PC-9 (cell line): ENCODE measurements at regions not wholly inside any gene's neighbourhood (a gene's known extent, or its start where the extent isn't known, plus 50 kb on each side); places are given as distances from the start of the nearest gene placed in this dataset.

Source experiments
- BruUV-seq: library from RNA; stranded (reverse); fragments of 400-500 nt; replicated peaks from 2 replicates; lab custom pipeline; 2021; lab: Mats Ljungman, UMichigan
- CTCF ChIA-PET: fragments of 300-600 bp; sonication (Branson Sonifier 250); formaldehyde crosslinking; loops from one replicate; lab custom pipeline; 2022; ENCODE audit warnings: antibody characterized with exemption; lab: Charles Lee
- POLR2A ChIA-PET: fragments of 300-600 bp; sonication (Branson Sonifier 250); formaldehyde crosslinking; loops from one replicate; lab custom pipeline; 2022; ENCODE audit warnings: antibody characterized with exemption; ENCODE audit not compliant: unreplicated experiment; lab: Charles Lee
- DNase-seq, 2 experiments: peaks; one replicate each; pipeline versions ENCODE4 v3.0.0 to v3.0.0-alpha.2; 2015 to 2022; ENCODE audit warnings: mixed read lengths in 1 of 2
- H2AFZ ChIP-seq: fragments of 200-600 bp; sonication (generic); 2 replicates; pipeline ENCODE4 v1.8.1; 2017; ENCODE audit warnings: antibody characterized with exemption
- H3F3A ChIP-seq: fragments of 200-600 bp; sonication (generic); 2 replicates; pipeline ENCODE4 v1.8.1; 2017; ENCODE audit warnings: antibody characterized with exemption, mild to moderate bottlenecking, low read depth; ENCODE audit not compliant: insufficient read depth
- H3K27ac ChIP-seq: fragments of 200-600 bp; sonication (generic); 2 replicates; pipeline ENCODE4 v1.6.1; 2016; ENCODE audit warnings: mixed run types
- H3K27me3 ChIP-seq: fragments of 200-600 bp; sonication (generic); 2 replicates; pipeline ENCODE4 v1.6.1; 2016; ENCODE audit warnings: low read depth, mixed run types; ENCODE audit not compliant: insufficient read depth
- H3K36me3 ChIP-seq: fragments of 200-600 bp; sonication (generic); 2 replicates; pipeline ENCODE4 v1.6.1; 2016; ENCODE audit warnings: low read depth, mixed run types
- H3K4me1 ChIP-seq: fragments of 200-600 bp; sonication (generic); replicated peaks from 2 replicates; pipeline ENCODE4 v1.6.1; 2016; ENCODE audit warnings: mixed run types; ENCODE audit not compliant: insufficient read depth
- H3K4me2 ChIP-seq: fragments of 200-600 bp; sonication (generic); 2 replicates; pipeline ENCODE4 v1.6.1; 2017; ENCODE audit warnings: mixed run types
- H3K4me3 ChIP-seq: fragments of 200-600 bp; sonication (generic); 2 replicates; pipeline ENCODE4 v1.6.1; 2016; ENCODE audit warnings: mixed run types
- H3K79me2 ChIP-seq: fragments of 200-600 bp; sonication (generic); 2 replicates; pipeline ENCODE4 v1.6.1; 2017; ENCODE audit warnings: low read depth, mixed run types
- H3K9me2 ChIP-seq: fragments of 200-600 bp; sonication (generic); 2 replicates; pipeline ENCODE4 v1.8.1; 2017; ENCODE audit warnings: mild to moderate bottlenecking; ENCODE audit not compliant: insufficient read depth
- H3K9me3 ChIP-seq: fragments of 200-600 bp; sonication (generic); 2 replicates; pipeline ENCODE4 v1.8.1; 2016; ENCODE audit warnings: low read depth; ENCODE audit not compliant: insufficient read depth
- H4K20me1 ChIP-seq: fragments of 200-600 bp; sonication (generic); 2 replicates; pipeline ENCODE4 v1.8.1; 2017; ENCODE audit not compliant: insufficient read depth
- CTCF ChIP-seq: fragments of 200-600 bp; sonication (generic); conservative IDR thresholded peaks from 2 replicates; pipeline ENCODE4 v1.6.1; 2017; ENCODE audit warnings: mixed run types, antibody characterized with exemption, mild to moderate bottlenecking, moderate library complexity
- EZH2 ChIP-seq: fragments of 200-600 bp; sonication (generic); IDR thresholded peaks from 2 replicates; pipeline ENCODE4 v1.8.0; 2017; ENCODE audit warnings: antibody characterized with exemption, low read depth
- intact Hi-C: fragments of 100-400 bp; cut with micrococcal nuclease; formaldehyde crosslinking; loops from one replicate; pipeline ENCODE4 v1.10.0; 2022; ENCODE audit not compliant: unreplicated experiment

GRCh38 chr1:234662148-234662547 lies 52.2 kb upstream of the IRF2BP2 start:
- CTCF ChIA-PET = no interaction called here
- H3K27ac ChIP-seq = no peak overlapping the region

DNA sequence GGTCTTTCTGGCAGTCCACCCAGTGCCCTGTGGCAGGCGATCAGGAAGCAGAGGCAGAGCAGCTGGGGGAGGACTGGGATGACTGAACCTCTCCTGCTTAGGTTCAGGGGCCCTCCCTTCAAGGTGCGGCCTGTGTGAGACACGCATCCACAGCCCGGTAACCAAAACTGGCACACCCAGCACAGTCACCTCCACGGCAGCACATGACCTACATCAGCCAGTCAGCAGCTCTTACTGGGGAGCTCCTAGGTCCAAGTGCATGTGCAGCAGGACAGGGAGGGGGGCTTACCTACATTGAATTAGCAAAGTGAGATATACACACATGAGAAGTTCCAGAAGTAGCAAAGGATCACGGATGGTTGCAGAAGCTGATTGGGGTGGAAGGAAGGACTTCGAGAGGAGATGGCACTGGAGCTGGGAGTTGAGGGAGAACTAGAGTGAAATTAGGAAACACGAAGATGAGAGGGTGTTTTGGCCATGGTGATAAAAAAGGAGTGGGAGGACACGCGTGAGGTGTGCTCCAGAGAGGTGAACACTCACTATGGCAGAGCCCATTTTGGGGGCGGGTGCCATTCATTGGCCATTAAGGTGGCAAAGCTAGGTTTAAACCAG lies 51.4 kb upstream of the IRF2BP2 start:
- Histone ChIP-seq H3K4me1 (peaks cover 37% of the 10 kb centered on the region), H3K27ac (no peak overlapping the region), H3K27me3 (no peaks in the 10 kb centered on the region), H3K4me2 (no peak overlapping the region), H3K4me3 (no peak overlapping the region), H2AFZ (no peak overlapping the region), H4K20me1 (no peaks in the 10 kb centered on the region), H3K9me3 (no peaks in the 10 kb centered on the region), H3K36me3 (peaks cover 19% of the 10 kb centered on the region; the same call in 1 of the 2 replicates), H3K79me2 (peaks cover 46% of the 10 kb centered on the region), H3K9me2 (no peaks in the 10 kb centered on the region), H3F3A (peaks cover 36% of the 10 kb centered on the region)
- intact Hi-C loops = no loop called here
- ChIA-PET CTCF (no interaction called here), POLR2A (interaction anchor here (0.5 kb wide), 1 partner anchor 63 kb away, joined by 5 read pairs; no protein-coding TSS in a partner anchor)
- BruUV-seq = no TSS peak
- no peak for DNase-seq
- TF ChIP-seq EZH2 (no peak), CTCF (no peak)

More at GRCh38 chr1:234662148-234662547, 52.2 kb upstream of the IRF2BP2 start:
- no TSS peak for BruUV-seq
- H3K4me2 ChIP-seq = no peak overlapping the region
- H3K9me3 ChIP-seq = no peaks in the 10 kb centered on the region
- H3K36me3 ChIP-seq = peaks cover 27% of the 10 kb centered on the region
- H2AFZ ChIP-seq = no peak overlapping the region
- H3K4me1 ChIP-seq = peaks cover 34% of the 10 kb centered on the region
- peaks cover 38% of the 10 kb centered on the region for H3K79me2 ChIP-seq
- peaks cover 29% of the 10 kb centered on the region for H3F3A ChIP-seq
- POLR2A ChIA-PET = no interaction called here
- H3K27me3 ChIP-seq = no peaks in the 10 kb centered on the region
- no peaks in the 10 kb centered on the region for H4K20me1 ChIP-seq
- no peak overlapping the region for H3K4me3 ChIP-seq
- H3K9me2 ChIP-seq = no peaks in the 10 kb centered on the region
- intact Hi-C loops = no loop called here
- DNase-seq = no peak
- TF ChIP-seq EZH2 (no peak), CTCF (no peak)

DNA sequence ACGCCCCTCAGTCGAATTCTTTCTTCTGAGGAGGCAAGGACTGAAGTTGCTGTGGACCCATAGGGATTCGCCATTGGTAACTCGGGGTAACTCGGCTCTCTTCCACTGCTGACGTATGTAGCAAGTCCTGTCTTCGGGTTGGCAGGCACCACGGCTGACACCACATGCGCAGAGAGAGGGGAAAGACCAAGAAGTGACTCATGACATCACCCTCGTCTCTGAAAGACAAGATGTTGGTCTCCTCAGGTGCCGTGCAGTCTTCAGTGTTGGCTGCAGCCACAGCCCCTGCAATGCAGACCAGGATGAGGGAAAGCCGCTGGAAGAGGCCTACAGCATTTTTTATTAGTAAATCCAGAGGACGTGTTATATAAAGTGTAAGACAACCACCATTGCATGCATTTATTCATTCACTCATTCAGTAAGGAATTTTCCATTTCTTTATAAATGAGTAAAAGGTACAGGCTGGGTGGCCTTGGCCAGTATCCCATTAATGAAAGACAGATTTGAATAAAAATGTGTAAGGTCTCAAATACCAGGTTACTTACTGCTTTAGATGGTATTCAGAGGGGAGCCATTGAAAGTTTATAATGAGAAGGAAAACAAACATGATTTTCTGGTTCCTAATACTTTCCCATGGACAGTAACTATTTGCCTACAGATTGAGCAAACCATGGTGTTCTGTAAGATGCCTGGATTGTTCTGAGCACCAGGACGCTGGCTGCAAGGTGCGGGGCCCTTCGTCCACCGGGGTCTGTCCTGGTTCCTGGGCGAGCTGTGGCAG lies 50.7 kb upstream of the IRF2BP2 start:
- Histone ChIP-seq H3K4me3 (no peak overlapping the region), H3K9me3 (no peaks in the 10 kb centered on the region), H2AFZ (no peak overlapping the region), H3K4me2 (no peak overlapping the region; the same call in 1 of the 2 replicates), H3F3A (peaks cover 43% of the 10 kb centered on the region), H3K9me2 (no peaks in the 10 kb centered on the region), H3K4me1 (peaks cover 37% of the 10 kb centered on the region), H3K27me3 (no peaks in the 10 kb centered on the region), H3K36me3 (peaks cover 13% of the 10 kb centered on the region; the same call in 1 of the 2 replicates), H4K20me1 (no peaks in the 10 kb centered on the region), H3K79me2 (peaks cover 53% of the 10 kb centered on the region), H3K27ac (no peak overlapping the region)
- no peak for DNase-seq
- BruUV-seq = no TSS peak
- ChIA-PET CTCF (no interaction called here), POLR2A (no interaction called here)
- intact Hi-C loops = no loop called here
- TF ChIP-seq EZH2 (no peak), CTCF (no peak)
